COR-L47 (cell line): ENCODE measurements at regions not wholly inside any gene's neighbourhood (a gene's known extent, or its start where the extent isn't known, plus 50 kb on each side); places are given as distances from the start of the nearest gene placed in this dataset.

ENCODE experiments used
- DNase-seq: peaks from one replicate; lab custom pipeline; 2025; lab: John Stamatoyannopoulos, UW

DNA sequence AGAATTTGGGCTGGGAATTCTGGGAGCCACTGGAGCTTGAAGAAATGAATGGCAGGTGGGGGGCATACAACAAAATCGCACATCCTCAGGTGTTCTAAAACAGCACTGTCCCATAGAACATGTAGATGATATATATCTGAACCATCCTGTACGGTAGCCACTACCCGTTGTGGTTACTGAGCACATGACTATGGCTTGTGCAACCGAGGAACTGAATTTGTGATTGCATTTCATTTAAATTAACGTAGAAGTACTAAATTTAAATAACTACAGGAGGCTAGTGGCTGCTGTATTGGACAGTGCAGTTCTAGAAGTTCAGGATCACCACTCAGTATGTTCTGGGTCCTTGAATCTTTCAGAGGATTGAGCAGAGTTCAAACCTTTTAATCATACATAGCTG is 172.4 kb downstream of the PHETA1 start:
- no peak for DNase-seq

DNA sequence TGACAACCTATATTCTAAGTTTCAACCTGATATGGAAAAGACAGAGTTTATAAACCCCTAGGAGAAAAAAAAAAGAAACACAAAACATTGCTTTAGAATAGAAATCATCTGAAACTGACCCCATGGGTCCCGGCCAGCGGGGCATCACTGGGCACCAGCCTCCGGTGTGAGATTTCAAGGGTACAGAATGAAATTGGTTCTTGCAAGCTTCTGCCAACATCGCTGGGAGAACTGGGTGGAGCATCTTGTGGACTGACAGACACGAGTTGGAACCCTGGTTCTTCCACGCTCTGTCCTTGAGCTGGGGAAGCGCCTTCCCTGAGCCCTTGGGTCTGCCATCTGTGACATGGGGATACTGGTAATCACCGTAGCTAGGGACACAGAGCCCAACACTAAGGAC is 173.6 kb downstream of the PHETA1 start:
- DNase-seq = no peak

DNA sequence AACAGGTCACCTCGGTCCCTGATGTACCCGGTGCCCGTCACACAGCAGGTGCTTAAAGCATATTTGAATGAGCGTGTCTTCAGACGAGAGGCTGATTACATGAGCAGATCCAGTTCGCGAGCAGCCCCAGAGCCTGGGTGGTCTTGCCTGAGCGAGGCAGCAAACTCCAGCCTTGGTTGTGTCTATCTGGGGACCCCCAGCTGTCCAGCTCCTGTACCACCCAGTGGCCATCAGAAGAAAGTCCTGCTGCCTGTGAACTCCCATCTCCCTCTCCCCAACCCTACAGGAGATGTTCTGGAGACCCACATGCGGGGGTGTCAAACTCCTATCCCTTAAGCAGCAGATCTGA is 174.2 kb downstream of the PHETA1 start:
- DNase-seq = no peak

DNA sequence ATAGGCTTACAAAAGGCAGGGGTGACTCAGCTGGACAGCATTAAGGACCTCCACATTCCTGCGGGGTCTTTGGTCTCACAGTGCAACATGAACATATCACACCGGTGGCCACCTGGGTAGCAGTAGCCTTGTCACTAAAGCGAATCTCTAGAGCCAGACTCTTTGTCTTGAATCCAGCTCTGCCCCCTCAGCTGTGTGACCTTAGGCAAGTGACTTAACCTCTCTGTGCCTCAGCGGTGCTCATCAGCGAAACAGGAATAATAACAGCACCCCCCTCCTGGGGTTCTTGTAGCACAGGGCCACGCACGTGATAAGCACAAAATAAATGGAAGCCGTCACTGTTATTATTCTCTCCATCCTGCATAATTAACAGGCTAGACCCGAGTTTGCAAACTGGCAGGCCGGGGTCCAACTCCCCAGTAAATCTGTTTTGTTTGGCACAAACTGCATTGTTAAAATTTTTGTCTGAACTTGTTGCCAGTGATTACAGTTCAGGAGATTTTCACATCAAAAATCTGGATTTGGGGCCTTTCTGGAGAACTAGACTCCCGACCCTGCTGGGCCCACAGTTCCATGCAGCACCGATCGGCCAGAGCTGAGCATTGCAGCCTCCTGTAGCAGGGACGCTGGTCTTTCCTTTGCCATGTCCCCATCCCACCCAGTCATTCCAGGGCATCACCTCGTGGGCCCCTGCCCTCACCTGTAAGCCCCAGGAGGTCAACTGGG is 174.8 kb downstream of the PHETA1 start:
- DNase-seq = no peak

DNA sequence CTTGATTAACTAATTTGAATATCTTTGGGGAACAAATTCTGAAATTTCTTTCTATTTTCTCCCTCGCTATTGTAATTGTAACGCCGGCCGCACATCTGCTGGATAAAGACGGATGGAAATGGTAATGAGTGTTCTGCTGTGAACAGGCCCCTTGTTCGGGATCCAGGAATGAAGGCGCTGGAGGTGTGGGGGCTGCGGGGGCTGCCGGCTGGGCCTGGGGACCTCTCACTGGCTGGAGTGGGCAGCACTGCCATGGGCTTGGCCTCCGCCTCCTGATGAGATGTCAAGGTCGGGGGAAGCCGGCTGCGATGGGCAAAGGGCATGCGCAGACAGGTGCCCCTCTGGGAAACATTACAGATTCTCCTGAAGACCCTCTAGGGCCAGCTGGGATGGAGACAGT is 175.4 kb downstream of the PHETA1 start:
- DNase-seq = no peak

DNA sequence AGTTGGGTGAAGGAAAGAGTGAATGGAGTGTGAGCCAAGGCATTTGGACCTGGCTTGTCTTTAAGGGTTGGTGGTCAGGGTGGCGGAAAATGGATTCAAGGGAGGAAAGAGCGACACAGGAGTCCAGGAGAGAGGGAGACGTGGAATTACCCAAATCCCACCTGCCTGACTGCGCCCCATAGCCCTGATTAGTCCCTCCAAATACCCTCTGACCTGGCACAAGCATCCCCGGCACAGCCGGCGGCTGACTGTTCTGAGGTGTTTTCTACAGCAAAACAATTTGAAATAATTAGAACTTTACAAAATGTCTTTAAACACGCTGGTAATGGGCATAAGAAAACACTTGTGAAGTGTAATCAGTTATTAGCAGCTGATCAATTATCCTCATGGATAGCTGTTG is 175.8 kb downstream of the PHETA1 start:
- no peak for DNase-seq

DNA sequence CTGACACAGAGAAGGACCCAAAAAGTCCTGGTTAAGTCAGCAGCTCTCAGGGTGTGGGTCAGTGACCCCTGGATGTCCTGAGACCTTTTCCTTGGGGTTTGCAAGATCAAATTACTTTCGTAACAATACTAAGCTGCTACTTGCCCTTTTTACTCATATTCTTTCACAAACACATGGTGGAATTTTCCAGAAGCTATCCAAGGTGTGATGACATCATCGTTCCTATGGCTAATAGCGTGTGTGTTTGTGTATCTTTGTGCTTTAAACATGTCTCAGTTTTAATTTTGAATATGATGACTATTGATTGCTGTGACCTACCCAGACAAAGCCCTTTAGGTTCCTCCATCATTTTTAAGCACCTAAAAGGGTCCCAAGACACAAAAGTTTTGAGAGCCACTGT is 176.2 kb downstream of the PHETA1 start:
- DNase-seq = no peak

DNA sequence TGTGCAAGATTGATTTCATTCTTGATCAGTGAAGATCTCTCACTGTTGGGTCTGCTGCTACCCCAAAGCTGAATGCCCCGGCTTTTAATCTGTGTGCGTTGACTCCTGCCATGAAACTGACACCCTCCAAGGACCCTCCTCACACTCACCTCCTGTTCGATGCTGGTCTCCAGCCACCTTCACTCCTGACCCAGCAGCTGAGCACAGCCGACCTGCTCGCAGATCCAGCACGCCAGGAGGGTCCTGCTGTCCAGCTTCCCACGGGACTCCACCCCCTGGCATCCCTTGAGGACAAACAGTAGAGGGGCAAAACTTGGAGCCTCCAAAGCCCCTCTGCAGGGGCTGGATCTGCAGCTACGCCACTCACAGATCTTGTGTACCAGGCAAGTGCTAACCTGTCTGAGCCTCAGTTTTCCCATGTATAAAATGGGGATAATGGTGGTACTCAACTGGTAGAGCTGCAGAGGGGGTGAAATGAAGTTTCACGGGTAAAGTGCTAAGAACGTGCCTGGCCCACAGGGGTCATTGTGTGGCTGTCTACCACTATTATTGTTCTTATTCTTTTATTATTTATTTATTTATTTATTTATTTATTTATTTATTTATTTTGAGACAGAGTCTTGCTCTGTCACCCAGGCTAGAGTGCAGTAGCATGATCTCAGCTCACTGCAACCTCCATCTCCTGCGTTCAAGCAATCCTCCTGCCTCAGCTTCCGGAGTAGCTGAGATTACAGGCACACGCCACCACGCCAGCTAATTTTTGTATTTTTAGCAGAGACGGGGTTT is 178.0 kb downstream of the PHETA1 start:
- no peak for DNase-seq

DNA sequence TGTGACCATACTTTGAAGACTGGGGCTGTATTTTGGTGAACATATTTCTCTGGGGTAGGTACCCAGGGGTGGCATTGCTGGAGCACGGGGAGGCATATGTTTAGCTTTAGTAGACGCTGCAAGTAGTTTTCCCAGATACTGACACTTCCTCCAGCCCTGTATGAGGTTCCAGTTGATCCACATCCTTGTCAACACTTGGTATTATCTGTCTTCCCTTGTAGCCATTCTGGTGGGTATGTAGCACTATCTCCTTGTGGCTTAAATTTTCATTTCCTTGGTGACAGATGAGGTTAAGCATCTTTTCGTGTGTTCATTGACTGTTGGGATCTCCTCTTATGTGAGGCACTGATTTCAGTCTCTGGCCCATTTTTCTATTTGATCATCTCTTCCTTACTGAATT is 179.1 kb downstream of the PHETA1 start:
- DNase-seq = no peak

DNA sequence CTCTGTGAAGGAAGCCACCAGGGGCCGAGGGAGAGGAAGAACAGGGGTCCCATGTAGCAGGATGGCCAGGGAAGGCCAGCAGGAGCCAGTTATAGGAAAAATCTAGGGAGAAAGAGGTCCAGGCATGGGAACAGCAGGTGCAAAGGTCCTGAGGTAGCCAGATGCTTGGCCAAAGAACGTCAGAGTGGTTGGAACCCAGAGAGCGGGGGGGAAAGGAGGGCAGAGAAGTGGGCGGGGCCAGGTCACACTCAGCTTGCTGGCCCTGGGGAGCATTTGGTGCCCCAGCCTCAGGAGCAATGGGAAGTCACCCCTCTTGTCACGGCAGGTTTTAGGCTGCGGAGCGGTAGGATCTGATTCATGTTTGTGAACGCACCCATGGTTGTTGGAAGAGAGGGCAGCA is 180.5 kb downstream of the PHETA1 start:
- no peak for DNase-seq

DNA sequence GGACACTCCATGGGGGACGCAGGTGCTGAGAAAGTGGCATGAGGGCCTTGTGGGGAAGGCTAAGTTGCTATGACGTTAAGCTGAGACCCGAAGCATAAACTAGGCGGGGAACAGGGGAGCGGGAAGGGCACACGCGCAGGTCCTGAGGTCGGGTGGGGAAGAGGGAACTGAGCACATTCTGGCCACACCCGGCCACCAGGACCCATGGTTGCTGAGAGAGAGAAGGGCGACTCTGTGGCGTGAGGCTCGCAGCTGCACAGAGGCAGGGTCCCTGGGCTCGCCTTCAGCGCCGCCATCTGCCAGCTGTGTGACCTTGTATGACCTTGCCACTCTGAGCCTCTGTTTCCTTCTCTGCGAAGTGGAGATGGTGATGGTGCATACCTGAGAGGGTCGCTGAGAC is 182.5 kb downstream of the PHETA1 start:
- no peak for DNase-seq

DNA sequence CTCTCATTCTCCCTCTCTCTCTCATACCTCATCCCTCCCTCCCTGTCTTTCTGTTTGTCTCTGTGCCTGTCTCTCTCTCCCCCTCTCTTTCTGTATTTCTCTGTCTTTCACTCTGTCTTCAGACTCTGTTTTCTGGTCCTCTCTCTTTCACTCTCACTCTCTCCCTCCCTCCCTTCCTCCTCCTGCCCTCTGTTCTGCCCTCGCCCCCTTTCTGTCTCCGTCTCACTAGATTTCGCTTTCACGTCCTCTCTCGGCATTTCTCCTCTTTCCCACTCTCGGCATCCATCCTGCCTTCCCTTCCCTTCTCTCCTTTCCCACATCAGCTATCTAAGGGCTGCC is 183.0 kb downstream of the PHETA1 start:
- DNase-seq = no peak

DNA sequence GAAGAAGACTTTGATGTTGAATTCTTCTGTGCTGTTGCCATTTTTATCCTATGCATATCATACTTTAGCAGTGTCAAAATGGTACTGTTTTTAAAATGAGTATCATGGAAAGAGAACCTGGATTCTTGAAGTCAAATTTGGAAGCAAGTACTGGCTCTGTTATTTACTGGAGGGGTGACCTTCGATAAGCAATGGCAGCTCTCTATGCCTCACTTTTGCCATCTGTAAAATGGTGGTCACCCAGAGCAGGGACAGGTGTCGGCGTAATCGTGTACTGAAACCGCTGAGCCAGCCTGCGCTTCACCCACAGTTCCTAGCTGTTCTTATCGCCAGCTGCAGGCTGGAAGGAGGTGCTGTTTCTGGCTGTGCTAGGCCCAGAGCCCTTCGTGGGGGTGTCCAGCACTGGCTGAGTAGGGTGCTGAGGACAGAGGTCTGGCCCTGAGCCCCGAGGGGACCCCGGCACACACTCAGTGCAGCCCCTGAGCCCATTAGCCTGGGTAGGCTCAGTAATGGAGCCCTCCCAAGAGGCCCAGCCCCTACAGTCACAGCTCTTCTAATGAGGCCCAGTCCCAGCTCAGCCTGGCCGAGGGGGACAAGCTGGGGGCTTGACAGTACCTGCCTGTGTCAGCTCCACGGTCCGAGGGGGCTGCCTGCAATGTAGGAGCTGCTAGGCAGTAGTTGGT is 183.5 kb downstream of the PHETA1 start:
- no peak for DNase-seq

DNA sequence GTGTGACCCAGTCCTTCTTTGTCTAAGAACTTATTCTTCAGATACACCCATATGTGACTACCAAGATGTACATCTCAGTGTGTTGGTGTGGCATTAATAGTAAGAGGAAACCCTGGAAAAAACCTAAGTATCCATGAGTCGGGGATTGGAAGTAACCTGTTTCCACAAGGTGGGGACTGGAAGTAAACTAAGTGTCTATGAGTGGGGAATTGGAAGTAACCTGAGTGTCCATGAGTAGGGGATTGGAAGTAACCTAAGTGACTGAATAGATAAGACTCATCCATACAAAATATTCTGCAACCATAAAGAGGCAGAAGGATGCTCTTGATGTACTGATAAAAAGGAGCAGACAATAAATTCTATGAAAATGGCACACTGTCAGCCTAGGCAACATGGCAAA is 184.7 kb downstream of the PHETA1 start:
- DNase-seq = no peak

DNA sequence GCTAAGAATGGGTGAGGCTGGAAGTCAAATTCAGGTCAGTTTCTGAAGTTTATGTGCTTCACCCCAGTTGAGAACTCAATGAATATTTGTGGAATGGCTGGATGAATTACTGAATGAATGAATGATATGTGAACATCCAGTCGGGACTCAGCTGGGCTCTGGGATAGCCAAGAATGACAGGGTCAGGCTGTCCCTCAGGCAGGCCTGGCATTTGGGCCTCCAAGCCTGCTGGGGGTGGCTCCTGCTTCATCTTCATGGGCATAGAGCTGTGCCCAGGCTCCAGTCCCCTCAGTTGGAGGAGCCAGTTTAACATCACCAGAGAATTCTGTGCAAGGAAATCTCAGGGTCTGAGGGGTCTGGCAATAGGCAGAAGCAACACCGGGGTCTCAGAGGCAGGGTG is 185.8 kb downstream of the PHETA1 start:
- no peak for DNase-seq

DNA sequence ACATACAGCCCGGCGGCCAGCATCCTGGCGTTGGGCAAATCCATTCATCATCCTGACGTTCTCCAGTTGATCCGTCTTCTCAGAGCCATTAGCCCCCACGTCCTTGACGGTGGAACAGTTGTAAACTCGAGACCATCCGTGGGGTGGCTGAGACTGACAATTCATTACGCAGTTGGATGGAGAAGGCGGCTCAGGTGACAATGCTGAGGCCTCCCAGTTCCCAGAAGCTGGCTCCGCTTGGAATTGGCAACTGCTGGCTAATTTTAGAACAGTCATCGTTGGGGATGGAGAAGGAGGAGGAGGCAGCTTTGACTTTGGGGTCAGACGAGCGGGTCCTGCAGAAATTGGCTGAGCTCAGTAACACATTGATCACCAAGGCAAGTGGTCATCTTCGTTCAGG is 186.5 kb downstream of the PHETA1 start:
- DNase-seq = no peak

DNA sequence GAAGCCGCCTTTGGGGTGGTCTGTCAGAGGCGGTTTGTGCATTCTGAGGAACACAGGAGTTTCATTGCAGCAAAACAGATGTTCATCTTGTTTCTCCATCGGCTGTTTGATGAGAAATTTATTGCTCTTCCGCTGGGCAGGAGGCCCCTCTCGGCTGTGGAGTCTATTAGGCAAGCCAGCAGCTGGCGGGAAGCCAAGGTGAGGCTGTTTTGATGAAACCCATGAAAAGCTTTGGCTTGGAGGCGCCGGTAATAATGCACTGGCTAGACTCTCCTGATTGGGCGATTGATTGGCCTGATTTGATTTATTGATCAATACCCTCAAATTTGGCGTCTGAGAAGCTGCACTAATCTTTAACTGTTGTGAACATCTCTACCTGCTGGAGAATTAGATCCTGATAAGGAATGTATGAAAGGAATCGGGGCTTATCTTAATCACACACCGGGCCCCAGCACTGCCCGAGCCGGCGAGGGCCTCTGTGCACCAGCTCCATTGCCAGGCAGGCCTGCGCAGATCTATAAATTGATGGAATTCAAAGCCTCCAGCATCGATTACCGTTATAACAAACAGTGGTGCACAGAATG is 187.7 kb downstream of the PHETA1 start:
- peak; percentile 42 for DNase-seq

DNA sequence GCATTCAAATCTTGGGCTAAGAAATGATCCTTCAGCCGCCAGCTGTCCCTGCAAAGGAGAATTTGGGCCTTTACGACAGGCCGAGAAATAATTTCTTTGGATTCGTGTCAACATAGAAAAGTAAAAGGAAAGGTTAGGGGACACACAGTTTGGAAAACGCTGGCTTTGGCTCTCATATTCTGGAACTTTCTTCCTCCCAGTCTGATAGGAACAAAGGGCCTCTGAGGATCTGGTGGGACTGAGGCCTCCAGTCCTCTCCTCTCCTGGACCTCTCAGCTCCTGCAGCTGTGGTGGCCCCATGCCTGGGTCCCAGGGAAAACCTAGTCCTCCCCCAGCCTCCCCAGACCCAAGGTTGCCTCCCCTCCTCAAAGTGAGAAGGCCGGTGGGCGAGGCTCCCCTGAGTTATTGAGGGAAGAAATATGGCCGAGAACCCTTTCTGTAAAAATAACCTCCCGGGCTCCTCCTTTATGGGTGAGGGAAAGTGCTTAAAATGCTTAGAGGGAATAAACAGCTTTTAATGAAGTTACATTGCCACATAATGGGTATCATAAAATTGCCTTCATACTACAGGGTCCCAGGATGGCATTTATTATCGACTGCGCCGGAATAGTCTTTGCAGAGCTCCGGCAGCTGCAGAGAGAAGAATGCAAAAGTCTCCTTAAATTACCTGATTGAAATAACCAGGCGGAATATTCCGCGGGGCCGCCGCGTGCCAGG is 188.3 kb downstream of the PHETA1 start:
- no peak for DNase-seq

DNA sequence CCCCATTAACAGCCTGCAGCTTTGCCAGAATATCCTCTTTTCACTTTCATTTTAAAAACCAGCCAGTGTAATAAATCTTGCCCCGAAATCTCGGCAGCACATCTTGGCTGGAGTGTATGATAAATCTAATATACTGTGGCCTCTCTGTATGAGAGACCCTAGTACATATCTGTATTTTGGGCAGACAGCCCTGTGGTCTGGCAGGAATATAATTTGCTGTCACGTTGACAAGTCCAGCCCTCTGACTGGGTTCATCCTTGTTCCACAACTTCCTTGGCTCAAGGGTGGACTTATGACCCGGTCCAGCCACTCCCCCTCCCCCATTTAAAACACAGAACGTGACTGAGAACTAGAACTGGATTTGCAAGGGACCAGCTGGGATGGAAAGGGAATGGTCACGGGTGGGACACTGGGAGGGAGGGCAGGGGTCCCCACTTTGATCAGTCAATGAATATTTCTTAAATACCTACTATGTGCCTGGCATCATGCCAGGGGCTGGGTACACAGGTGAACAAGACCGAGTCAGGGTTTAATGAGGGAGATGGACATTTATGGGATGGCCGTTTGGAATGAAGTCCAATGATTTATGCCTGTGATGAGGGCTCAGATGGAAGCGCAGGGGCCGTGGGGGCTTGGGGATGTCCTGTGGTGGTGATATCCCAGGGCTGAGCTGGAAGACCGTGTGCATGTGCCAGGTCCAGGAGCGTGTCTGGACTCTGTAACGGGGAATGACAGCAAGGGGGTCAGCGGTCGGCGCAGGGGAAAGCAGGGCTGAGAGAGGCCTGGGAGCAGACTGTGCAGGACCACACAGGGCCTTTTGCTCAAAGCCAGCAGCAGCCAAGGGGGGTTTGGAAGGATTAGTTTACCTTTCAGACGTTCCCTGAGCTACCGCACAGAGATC is 190.5 kb downstream of the PHETA1 start:
- DNase-seq = no peak

DNA sequence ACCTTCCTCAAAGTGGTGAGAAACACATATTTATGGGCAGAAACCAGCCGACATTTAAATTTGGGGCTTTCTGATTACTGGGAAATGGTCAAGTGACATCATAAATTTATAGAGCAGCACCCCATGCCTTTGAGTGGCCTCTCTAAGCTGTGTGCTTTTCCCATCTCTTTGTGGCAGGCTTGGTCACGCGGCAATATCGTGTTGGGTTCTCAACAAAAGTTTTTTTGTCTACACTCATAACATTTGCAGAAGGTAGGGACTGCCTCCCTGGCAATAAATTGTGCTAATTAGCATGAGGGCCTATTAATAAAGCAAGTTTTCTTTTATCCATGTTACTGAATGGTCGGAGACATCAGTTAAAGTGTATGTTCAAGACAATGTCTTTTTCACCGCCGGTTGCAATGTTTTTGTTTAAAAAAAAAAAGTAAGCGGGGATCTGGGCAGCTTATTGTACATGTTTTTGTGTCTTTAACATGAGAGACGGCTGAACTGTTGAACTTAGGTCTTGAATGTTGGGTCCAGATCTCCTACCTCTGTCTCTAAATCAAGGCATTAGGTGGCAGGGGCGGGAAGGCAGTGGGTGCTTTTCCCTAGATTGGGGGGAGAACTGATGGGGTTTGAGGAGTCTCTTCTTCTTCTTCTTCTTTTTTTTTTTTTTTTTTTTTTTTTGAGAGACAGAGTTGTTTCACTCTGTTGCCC is 193.3 kb downstream of the PHETA1 start:
- DNase-seq = no peak

DNA sequence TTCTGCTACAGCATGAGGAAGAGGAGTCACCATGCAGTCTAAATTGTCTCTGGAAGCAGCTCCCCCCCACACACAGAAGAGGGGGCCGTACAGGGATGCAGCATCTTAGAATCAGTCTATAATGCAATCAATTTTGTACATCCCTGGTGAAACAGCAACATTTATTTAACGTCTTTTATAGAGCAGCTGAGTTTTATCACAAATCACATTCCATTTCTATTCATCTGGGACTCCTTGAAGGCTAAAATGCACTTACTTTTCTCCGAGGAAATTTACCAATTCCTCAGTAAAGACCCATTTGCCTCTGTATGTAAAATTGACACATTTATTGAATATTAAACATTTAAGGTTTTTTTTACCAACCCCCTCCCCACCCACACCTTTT is 193.9 kb downstream of the PHETA1 start:
- DNase-seq = no peak
